ENCODE measurements at regions not wholly inside any gene's neighbourhood (a gene's known extent, or its start where the extent isn't known, plus 50 kb on each side); places are given as distances from the start of the nearest gene placed in this dataset.

GRCh38 chr18:43876286-43876685 lies 599.0 kb upstream of the SYT4 start:
- no peak for FAIRE-seq
- DNase-seq (ENCODE audit: insufficient read length) = no peak
- no peak for TF ChIP-seq POLR2AphosphoS5 (IDR thresholded peaks at IDR 0.05; ENCODE audit: low read depth, low read length)
- TF ChIP-seq POLR2A (IDR thresholded peaks at IDR 0.05; ENCODE audit: low read depth, low read length) = no peak
- no peak for TF ChIP-seq TAF1 (IDR thresholded peaks at IDR 0.05; ENCODE audit: borderline replicate concordance, low read depth, low read length)

- DNase-seq (ENCODE audit: insufficient read length) = no peak
- TF ChIP-seq POLR2A (IDR thresholded peaks at IDR 0.05; ENCODE audit: low read depth, low read length) (no peak), POLR2AphosphoS5 (IDR thresholded peaks at IDR 0.05; ENCODE audit: low read depth, low read length) (no peak), TAF1 (IDR thresholded peaks at IDR 0.05; ENCODE audit: borderline replicate concordance, low read depth, low read length) (no peak)
- FAIRE-seq = no peak
Measured at GRCh38 chr18:43876748-43877147, 599.5 kb upstream of the SYT4 start.

- TF ChIP-seq POLR2AphosphoS5 (IDR thresholded peaks at IDR 0.05; ENCODE audit: low read depth, low read length) (no peak), TAF1 (IDR thresholded peaks at IDR 0.05; ENCODE audit: borderline replicate concordance, low read depth, low read length) (no peak), POLR2A (IDR thresholded peaks at IDR 0.05; ENCODE audit: low read depth, low read length) (no peak)
- DNase-seq (ENCODE audit: insufficient read length) (no peak), FAIRE-seq (no peak)
Measured at GRCh38 chr18:43877616-43878321, 600.5 kb upstream of the SYT4 start.

- DNase-seq (ENCODE audit: insufficient read length) (no peak), FAIRE-seq (no peak)
- no peak for TF ChIP-seq POLR2AphosphoS5 (IDR thresholded peaks at IDR 0.05; ENCODE audit: low read depth, low read length)
Measured at GRCh38 chr18:43879415-43879814, 602.1 kb upstream of the SYT4 start.

GRCh38 chr18:43882358-43883055 lies 605.2 kb upstream of the SYT4 start:
- FAIRE-seq (no peak), DNase-seq (ENCODE audit: insufficient read length) (no peak)
- TF ChIP-seq TAF1 (IDR thresholded peaks at IDR 0.05; ENCODE audit: borderline replicate concordance, low read depth, low read length) (no peak), POLR2AphosphoS5 (IDR thresholded peaks at IDR 0.05; ENCODE audit: low read depth, low read length) (no peak), POLR2A (IDR thresholded peaks at IDR 0.05; ENCODE audit: low read depth, low read length) (no peak)

- no peak for TF ChIP-seq POLR2AphosphoS5 (IDR thresholded peaks at IDR 0.05; ENCODE audit: low read depth, low read length)
- TF ChIP-seq TAF1 (IDR thresholded peaks at IDR 0.05; ENCODE audit: borderline replicate concordance, low read depth, low read length) = no peak
- TF ChIP-seq POLR2A (IDR thresholded peaks at IDR 0.05; ENCODE audit: low read depth, low read length) = no peak
- no peak for FAIRE-seq
Measured at GRCh38 chr18:43883886-43884285, 606.6 kb upstream of the SYT4 start.

GRCh38 chr18:43886341-43886740 lies 609.1 kb upstream of the SYT4 start:
- no peak for DNase-seq (ENCODE audit: insufficient read length)
- no peak for FAIRE-seq
- TF ChIP-seq POLR2AphosphoS5 (IDR thresholded peaks at IDR 0.05; ENCODE audit: low read depth, low read length) (no peak), POLR2A (IDR thresholded peaks at IDR 0.05; ENCODE audit: low read depth, low read length) (no peak), TAF1 (IDR thresholded peaks at IDR 0.05; ENCODE audit: borderline replicate concordance, low read depth, low read length) (no peak)

More at GRCh38 chr18:43883886-43884285, 606.6 kb upstream of the SYT4 start:
- DNase-seq (ENCODE audit: insufficient read length) = no peak

GRCh38 chr18:43887491-43887890 lies 610.2 kb upstream of the SYT4 start:
- TF ChIP-seq POLR2A (IDR thresholded peaks at IDR 0.05; ENCODE audit: low read depth, low read length) = no peak
- TF ChIP-seq POLR2AphosphoS5 (IDR thresholded peaks at IDR 0.05; ENCODE audit: low read depth, low read length) = no peak
- no peak for TF ChIP-seq TAF1 (IDR thresholded peaks at IDR 0.05; ENCODE audit: borderline replicate concordance, low read depth, low read length)
- FAIRE-seq (no peak), DNase-seq (ENCODE audit: insufficient read length) (no peak)

- TF ChIP-seq POLR2AphosphoS5 (IDR thresholded peaks at IDR 0.05; ENCODE audit: low read depth, low read length) (no peak), TAF1 (IDR thresholded peaks at IDR 0.05; ENCODE audit: borderline replicate concordance, low read depth, low read length) (no peak), POLR2A (IDR thresholded peaks at IDR 0.05; ENCODE audit: low read depth, low read length) (no peak)
- no peak for FAIRE-seq
- no peak for DNase-seq (ENCODE audit: insufficient read length)
Measured at GRCh38 chr18:43888598-43888997, 611.3 kb upstream of the SYT4 start.

GRCh38 chr18:43893001-43893637 lies 615.8 kb upstream of the SYT4 start:
- FAIRE-seq (no peak), DNase-seq (ENCODE audit: insufficient read length) (no peak)
- TF ChIP-seq POLR2AphosphoS5 (IDR thresholded peaks at IDR 0.05; ENCODE audit: low read depth, low read length) (no peak), POLR2A (IDR thresholded peaks at IDR 0.05; ENCODE audit: low read depth, low read length) (no peak), TAF1 (IDR thresholded peaks at IDR 0.05; ENCODE audit: borderline replicate concordance, low read depth, low read length) (no peak)

GRCh38 chr18:43904209-43904837 lies 627.0 kb upstream of the SYT4 start:
- DNase-seq (ENCODE audit: insufficient read length) (no peak), FAIRE-seq (no peak)
- TF ChIP-seq POLR2A (IDR thresholded peaks at IDR 0.05; ENCODE audit: low read depth, low read length) (no peak), TAF1 (IDR thresholded peaks at IDR 0.05; ENCODE audit: borderline replicate concordance, low read depth, low read length) (no peak), POLR2AphosphoS5 (IDR thresholded peaks at IDR 0.05; ENCODE audit: low read depth, low read length) (no peak)
